ENCODE measurements at regions not wholly inside any gene's neighbourhood (a gene's known extent, or its start where the extent isn't known, plus 50 kb on each side); places are given as distances from the start of the nearest gene placed in this dataset.

GRCh38 chr9:73347720-73348119 is 196.1 kb downstream of the ANXA1 start:
- intact Hi-C loops (cut with DNase I; ENCODE audit: low total_unique reads): no loop called here
- TF ChIP-seq POLR2A (IDR thresholded peaks at IDR 0.05) (no peak), CTCF (IDR thresholded peaks at IDR 0.05 in 4 of 5, conservative IDR thresholded peaks at IDR 0.05 in 1 of 5) (no peak)
- Histone ChIP-seq H3K27ac (no peak overlapping the region), H3K9me3 (no peaks in the 10 kb centered on the region), H3K27me3 (no peaks in the 10 kb centered on the region), H3K4me1 (no peaks in the 10 kb centered on the region), H3K36me3 (no peaks in the 10 kb centered on the region), H3K4me3 (no peak overlapping the region)
- no peak for DNase-seq
- in situ Hi-C loops (cut with MboI; ENCODE audit: low sequenced_read_pairs in 4 of 4): loop anchor here in 1 of 4 donors (25.0 kb wide), 1 partner anchor 90 kb away; no protein-coding TSS in a partner anchor
- no peak for ATAC-seq

GRCh38 chr9:73348471-73348870 is 196.8 kb downstream of the ANXA1 start:
- H3K36me3 ChIP-seq: no peaks in the 10 kb centered on the region
- ATAC-seq (no peak), DNase-seq (no peak)
- intact Hi-C loops (cut with DNase I; ENCODE audit: low total_unique reads) (no loop called here), in situ Hi-C loops (cut with MboI; ENCODE audit: low sequenced_read_pairs in 4 of 4) (loop anchor here in 1 of 4 donors (25.0 kb wide), 1 partner anchor 89 kb away; no protein-coding TSS in a partner anchor)
- H3K9me3 ChIP-seq: no peaks in the 10 kb centered on the region
- no peak for TF ChIP-seq CTCF (IDR thresholded peaks at IDR 0.05 in 4 of 5, conservative IDR thresholded peaks at IDR 0.05 in 1 of 5)
- TF ChIP-seq POLR2A (IDR thresholded peaks at IDR 0.05): no peak
- H3K27ac ChIP-seq: no peak overlapping the region
- H3K4me1 ChIP-seq: no peaks in the 10 kb centered on the region
- no peaks in the 10 kb centered on the region for H3K27me3 ChIP-seq
- H3K4me3 ChIP-seq: no peak overlapping the region

- ATAC-seq (no peak), DNase-seq (no peak)
- no peak overlapping the region for H3K4me3 ChIP-seq
- H3K4me1 ChIP-seq: no peaks in the 10 kb centered on the region
- H3K27ac ChIP-seq: no peak overlapping the region
- intact Hi-C loops (cut with DNase I; ENCODE audit: low total_unique reads) (no loop called here), in situ Hi-C loops (cut with MboI; ENCODE audit: low sequenced_read_pairs in 4 of 4) (loop anchor here in 1 of 4 donors (25.0 kb wide), 1 partner anchor 88 kb away; no protein-coding TSS in a partner anchor)
- no peak for TF ChIP-seq POLR2A (IDR thresholded peaks at IDR 0.05)
- no peak for TF ChIP-seq CTCF (IDR thresholded peaks at IDR 0.05 in 4 of 5, conservative IDR thresholded peaks at IDR 0.05 in 1 of 5)
- H3K36me3 ChIP-seq: no peaks in the 10 kb centered on the region
- no peaks in the 10 kb centered on the region for H3K27me3 ChIP-seq
- no peaks in the 10 kb centered on the region for H3K9me3 ChIP-seq
Observed at GRCh38 chr9:73349476-73349875, 197.8 kb downstream of the ANXA1 start.

- in situ Hi-C loops (cut with MboI; ENCODE audit: low sequenced_read_pairs in 4 of 4) (no loop called here), intact Hi-C loops (cut with DNase I; ENCODE audit: low total_unique reads) (no loop called here)
- no peak for DNase-seq
- ATAC-seq: no peak
- no peak overlapping the region for H3K27ac ChIP-seq
- no peak overlapping the region for H3K4me3 ChIP-seq
- H3K4me1 ChIP-seq: no peaks in the 10 kb centered on the region
- H3K36me3 ChIP-seq: no peaks in the 10 kb centered on the region
- TF ChIP-seq CTCF (IDR thresholded peaks at IDR 0.05 in 4 of 5, conservative IDR thresholded peaks at IDR 0.05 in 1 of 5): no peak
- TF ChIP-seq POLR2A (IDR thresholded peaks at IDR 0.05): no peak
- H3K9me3 ChIP-seq: no peaks in the 10 kb centered on the region
- H3K27me3 ChIP-seq: no peaks in the 10 kb centered on the region
Observed at GRCh38 chr9:73357607-73358006, 205.9 kb downstream of the ANXA1 start.

- in situ Hi-C loops (cut with MboI; ENCODE audit: low sequenced_read_pairs in 4 of 4): no loop called here
- intact Hi-C loops (cut with DNase I; ENCODE audit: low total_unique reads): no loop called here
- TF ChIP-seq CTCF (IDR thresholded peaks at IDR 0.05 in 4 of 5, conservative IDR thresholded peaks at IDR 0.05 in 1 of 5): no peak
- TF ChIP-seq POLR2A (IDR thresholded peaks at IDR 0.05): no peak
- Histone ChIP-seq H3K36me3 (no peaks in the 10 kb centered on the region), H3K4me1 (no peaks in the 10 kb centered on the region), H3K4me3 (no peak overlapping the region), H3K27me3 (no peaks in the 10 kb centered on the region), H3K27ac (no peak overlapping the region), H3K9me3 (no peaks in the 10 kb centered on the region)
- DNase-seq: no peak
- no peak for ATAC-seq
Observed at GRCh38 chr9:73370053-73370452, 218.4 kb downstream of the ANXA1 start.

All from gastrocnemius medialis (tissue), 4 donors.